ENCODE measurements at regions not wholly inside any gene's neighbourhood (a gene's known extent, or its start where the extent isn't known, plus 50 kb on each side); places are given as distances from the start of the nearest gene placed in this dataset.

- no peak for DNase-seq (ENCODE audit: low spot score)
These were observed 241.0 kb upstream of the POU3F1 start for GRCh38 chr1:38287547-38287946.

- DNase-seq (ENCODE audit: low spot score) = no peak
These were observed 240.4 kb upstream of the POU3F1 start for GRCh38 chr1:38287036-38287435.

GRCh38 chr1:38285807-38286530 lies 239.4 kb upstream of the POU3F1 start:
- DNase-seq (ENCODE audit: low spot score) = no peak

- no peak for DNase-seq (ENCODE audit: low spot score)
These were observed 238.4 kb upstream of the POU3F1 start for GRCh38 chr1:38284953-38285352.

GRCh38 chr1:38283696-38284470 lies 237.3 kb upstream of the POU3F1 start:
- no peak for DNase-seq (ENCODE audit: low spot score)

- no peak for DNase-seq (ENCODE audit: low spot score)
These were observed 232.6 kb upstream of the POU3F1 start for GRCh38 chr1:38279148-38279547.

GRCh38 chr1:38277646-38278045 lies 231.1 kb upstream of the POU3F1 start:
- DNase-seq (ENCODE audit: low spot score) = no peak

GRCh38 chr1:38275960-38276359 lies 229.4 kb upstream of the POU3F1 start:
- DNase-seq (ENCODE audit: low spot score) = no peak

- no peak for DNase-seq (ENCODE audit: low spot score)
These were observed 228.4 kb upstream of the POU3F1 start for GRCh38 chr1:38274974-38275373.

GRCh38 chr1:38273196-38273804 lies 226.7 kb upstream of the POU3F1 start:
- DNase-seq (ENCODE audit: low spot score) = no peak

- DNase-seq (ENCODE audit: low spot score) = no peak
These were observed 225.9 kb upstream of the POU3F1 start for GRCh38 chr1:38272515-38272914.

- no peak for DNase-seq (ENCODE audit: low spot score)
These were observed 224.4 kb upstream of the POU3F1 start for GRCh38 chr1:38270849-38271633.

GRCh38 chr1:38269923-38270848 lies 223.6 kb upstream of the POU3F1 start:
- no peak for DNase-seq (ENCODE audit: low spot score)

GRCh38 chr1:38268226-38268625 lies 221.6 kb upstream of the POU3F1 start:
- no peak for DNase-seq (ENCODE audit: low spot score)

- DNase-seq (ENCODE audit: low spot score) = no peak
These were observed 220.7 kb upstream of the POU3F1 start for GRCh38 chr1:38267037-38268036.

GRCh38 chr1:38266197-38266520 lies 219.6 kb upstream of the POU3F1 start:
- no peak for DNase-seq (ENCODE audit: low spot score)

GRCh38 chr1:38265293-38266196 lies 219.0 kb upstream of the POU3F1 start:
- DNase-seq (ENCODE audit: low spot score) = no peak

GRCh38 chr1:38263438-38263837 lies 216.8 kb upstream of the POU3F1 start:
- DNase-seq (ENCODE audit: low spot score) = no peak

GRCh38 chr1:38261574-38261973 lies 215.0 kb upstream of the POU3F1 start:
- DNase-seq (ENCODE audit: low spot score) = no peak
